CD4-positive, alpha-beta memory T cell (primary cell): ENCODE measurements at regions not wholly inside any gene's neighbourhood (a gene's known extent, or its start where the extent isn't known, plus 50 kb on each side); places are given as distances from the start of the nearest gene placed in this dataset.
A peak's percentile ranks its signal among the peaks of the same experiment; 100 is the strongest.

ENCODE experiments used
- CTCF ChIA-PET: fragments of 350-600 bp; sonication (Branson Sonifier 250); formaldehyde crosslinking; loops from one replicate; lab custom pipeline; 2021; ENCODE audit warnings: inconsistent platforms; ENCODE audit not compliant: partially characterized antibody; lab: Charles Lee
- POLR2A ChIA-PET: fragments of 350-600 bp; sonication (Branson Sonifier 250); formaldehyde crosslinking; loops from one replicate; lab custom pipeline; 2021; ENCODE audit not compliant: partially characterized antibody; lab: Charles Lee
- DNase-seq, 5 donors: peaks; one replicate each; pipeline versions ENCODE4 v3.0.0 to v3.0.0-alpha.2; 2020 to 2022; ENCODE audit warnings: mixed read lengths in 1 of 5
- H3K27ac ChIP-seq: one replicate; pipeline ENCODE4 v1.7.0; 2013; ENCODE audit warnings: low read depth, low read length
- H3K27me3 ChIP-seq: 2 replicates; pipeline ENCODE4 v1.7.0; 2013; ENCODE audit warnings: mild to moderate bottlenecking, low read length, moderate library complexity; ENCODE audit not compliant: insufficient read depth
- H3K36me3 ChIP-seq: 2 replicates; pipeline ENCODE4 v1.7.0; 2013; ENCODE audit warnings: mild to moderate bottlenecking, low read length, moderate library complexity; ENCODE audit not compliant: insufficient read depth
- H3K4me1 ChIP-seq: 2 replicates; pipeline ENCODE4 v1.7.0; 2013; ENCODE audit warnings: mild to moderate bottlenecking, low read length, moderate library complexity; ENCODE audit not compliant: insufficient read depth
- H3K4me3 ChIP-seq, 2 donors: one replicate each; pipeline ENCODE4 v1.7.0; 2013; ENCODE audit warnings: low read length in 2 of 2, mild to moderate bottlenecking in 1 of 2
- H3K9me3 ChIP-seq, 2 donors: one replicate each; pipeline ENCODE4 v1.7.0; 2013; ENCODE audit warnings: low read length in 2 of 2, control low read depth in 1 of 2; ENCODE audit not compliant: control insufficient read depth in 1 of 2
- H3K27ac Mint-ChIP-seq, 7 donors: one replicate each; pipeline ENCODE4 v1.8.0; 2020 to 2021; ENCODE audit warnings: mixed read lengths in 7 of 7, mild to moderate bottlenecking in 6 of 7, inconsistent platforms in 3 of 7, moderate library complexity in 3 of 7
- H3K27me3 Mint-ChIP-seq, 2 donors: one replicate each; pipeline ENCODE4 v1.8.0; 2020 to 2021; ENCODE audit warnings: mixed read lengths in 2 of 2
- H3K36me3 Mint-ChIP-seq, 2 donors: one replicate each; pipeline ENCODE4 v1.8.0; 2020 to 2021; ENCODE audit warnings: mixed read lengths in 2 of 2, inconsistent platforms in 1 of 2, mild to moderate bottlenecking in 1 of 2
- H3K4me1 Mint-ChIP-seq, 4 donors: one replicate each; pipeline ENCODE4 v1.8.0; 2020 to 2021; ENCODE audit warnings: mixed read lengths in 4 of 4, mild to moderate bottlenecking in 1 of 4
- H3K4me3 Mint-ChIP-seq, 8 donors: one replicate each; pipeline ENCODE4 v1.8.0; 2020 to 2021; ENCODE audit warnings: mixed read lengths in 8 of 8, mild to moderate bottlenecking in 7 of 8, moderate library complexity in 6 of 8, inconsistent platforms in 3 of 8
- H3K9me3 Mint-ChIP-seq, 8 donors: one replicate each; pipeline ENCODE4 v1.8.0; 2020 to 2021; ENCODE audit warnings: mixed read lengths in 8 of 8, mild to moderate bottlenecking in 5 of 8, inconsistent platforms in 3 of 8, moderate library complexity in 1 of 8
- intact Hi-C: fragments of 100-400 bp; cut with micrococcal nuclease; formaldehyde crosslinking; loops from one replicate; pipeline ENCODE4 v1.15.1; 2023

GRCh38 chr12:105457026-105457425, 126.5 kb downstream of the C12orf75 start:
- Mint-ChIP-seq H3K27ac (no peak overlapping the region), H3K36me3 (no peaks in the 10 kb centered on the region), H3K4me1 (no peaks in the 10 kb centered on the region), H3K9me3 (peaks cover 0 to 6% (median 0%) of the 10 kb centered on the region in 8 donors), H3K27me3 (peaks cover 8 to 12% of the 10 kb centered on the region in 2 donors), H3K4me3 (no peak overlapping the region)
- Histone ChIP-seq H3K36me3 (no peaks in the 10 kb centered on the region), H3K27ac (no peak overlapping the region), H3K4me1 (no peaks in the 10 kb centered on the region), H3K4me3 (no peak overlapping the region), H3K27me3 (no peaks in the 10 kb centered on the region), H3K9me3 (no peaks in the 10 kb centered on the region)
- intact Hi-C loops = no loop called here
- no peak for DNase-seq
- ChIA-PET CTCF (no interaction called here), POLR2A (no interaction called here)

GRCh38 chr12:105459760-105460330, 129.4 kb downstream of the C12orf75 start:
- no peaks in the 10 kb centered on the region for H3K4me1 ChIP-seq
- no peak overlapping the region for H3K4me3 Mint-ChIP-seq
- DNase-seq = no peak
- H3K36me3 ChIP-seq = no peaks in the 10 kb centered on the region
- intact Hi-C loops = no loop called here
- no peaks in the 10 kb centered on the region for H3K9me3 ChIP-seq
- no peaks in the 10 kb centered on the region for H3K27me3 ChIP-seq
- H3K27ac Mint-ChIP-seq = peak overlapping the region in 1 of 7 donors; percentile 50
- no peak overlapping the region for H3K4me3 ChIP-seq
- no peaks in the 10 kb centered on the region for H3K4me1 Mint-ChIP-seq
- no peaks in the 10 kb centered on the region for H3K36me3 Mint-ChIP-seq
- peaks cover 0 to 6% (median 0%) of the 10 kb centered on the region in 8 donors for H3K9me3 Mint-ChIP-seq
- ChIA-PET POLR2A (no interaction called here), CTCF (no interaction called here)
- H3K27me3 Mint-ChIP-seq = peaks cover 8 to 12% of the 10 kb centered on the region in 2 donors
- no peak overlapping the region for H3K27ac ChIP-seq

GRCh38 chr12:105461271-105461943, 130.9 kb downstream of the C12orf75 start:
- intact Hi-C loops = no loop called here
- Mint-ChIP-seq H3K4me3 (no peak overlapping the region), H3K4me1 (no peaks in the 10 kb centered on the region), H3K27ac (no peak overlapping the region), H3K27me3 (peaks cover 8 to 12% of the 10 kb centered on the region in 2 donors), H3K9me3 (peaks cover 0 to 6% (median 0%) of the 10 kb centered on the region in 8 donors), H3K36me3 (no peaks in the 10 kb centered on the region)
- H3K27me3 ChIP-seq = no peaks in the 10 kb centered on the region
- no peaks in the 10 kb centered on the region for H3K9me3 ChIP-seq
- H3K4me1 ChIP-seq = no peaks in the 10 kb centered on the region
- no peak overlapping the region for H3K27ac ChIP-seq
- CTCF ChIA-PET = no interaction called here
- POLR2A ChIA-PET = no interaction called here
- no peak for DNase-seq
- H3K36me3 ChIP-seq = no peaks in the 10 kb centered on the region
- no peak overlapping the region for H3K4me3 ChIP-seq

GRCh38 chr12:105461944-105462762, 131.7 kb downstream of the C12orf75 start:
- POLR2A ChIA-PET = no interaction called here
- no peak for DNase-seq
- H3K27ac ChIP-seq = no peak overlapping the region
- no peaks in the 10 kb centered on the region for H3K4me1 ChIP-seq
- no peaks in the 10 kb centered on the region for H3K36me3 Mint-ChIP-seq
- H3K4me3 ChIP-seq = no peak overlapping the region
- no peaks in the 10 kb centered on the region for H3K9me3 ChIP-seq
- no peaks in the 10 kb centered on the region for H3K36me3 ChIP-seq
- no peak overlapping the region for H3K4me3 Mint-ChIP-seq
- peak overlapping the region in 1 of 7 donors; percentile 13 for H3K27ac Mint-ChIP-seq
- peaks cover 0 to 6% (median 0%) of the 10 kb centered on the region in 8 donors for H3K9me3 Mint-ChIP-seq
- H3K4me1 Mint-ChIP-seq = no peaks in the 10 kb centered on the region
- CTCF ChIA-PET = no interaction called here
- H3K27me3 Mint-ChIP-seq = peaks cover 8 to 9% of the 10 kb centered on the region in 2 donors
- intact Hi-C loops = no loop called here
- no peaks in the 10 kb centered on the region for H3K27me3 ChIP-seq

GRCh38 chr12:105462831-105463230, 132.3 kb downstream of the C12orf75 start:
- intact Hi-C loops = no loop called here
- no peaks in the 10 kb centered on the region for H3K27me3 ChIP-seq
- no peaks in the 10 kb centered on the region for H3K9me3 ChIP-seq
- Mint-ChIP-seq H3K9me3 (peaks cover 0 to 7% (median 0%) of the 10 kb centered on the region in 8 donors), H3K4me3 (no peak overlapping the region), H3K27ac (no peak overlapping the region), H3K36me3 (no peaks in the 10 kb centered on the region), H3K27me3 (peaks cover 8 to 10% of the 10 kb centered on the region in 2 donors), H3K4me1 (no peaks in the 10 kb centered on the region)
- ChIA-PET CTCF (no interaction called here), POLR2A (no interaction called here)
- no peak overlapping the region for H3K27ac ChIP-seq
- no peak for DNase-seq
- no peak overlapping the region for H3K4me3 ChIP-seq
- no peaks in the 10 kb centered on the region for H3K36me3 ChIP-seq
- no peaks in the 10 kb centered on the region for H3K4me1 ChIP-seq

GRCh38 chr12:105464406-105464805, 133.9 kb downstream of the C12orf75 start:
- H3K36me3 Mint-ChIP-seq = no peaks in the 10 kb centered on the region
- Histone ChIP-seq H3K27me3 (no peaks in the 10 kb centered on the region), H3K4me1 (no peaks in the 10 kb centered on the region), H3K27ac (no peak overlapping the region), H3K9me3 (no peaks in the 10 kb centered on the region), H3K4me3 (no peak overlapping the region), H3K36me3 (no peaks in the 10 kb centered on the region)
- no peak overlapping the region for H3K27ac Mint-ChIP-seq
- H3K4me1 Mint-ChIP-seq = no peaks in the 10 kb centered on the region
- ChIA-PET CTCF (no interaction called here), POLR2A (no interaction called here)
- H3K4me3 Mint-ChIP-seq = no peak overlapping the region
- H3K9me3 Mint-ChIP-seq = peaks cover 0 to 1% (median 0%) of the 10 kb centered on the region in 8 donors
- H3K27me3 Mint-ChIP-seq = peaks cover 4 to 9% of the 10 kb centered on the region in 2 donors
- no peak for DNase-seq
- intact Hi-C loops = no loop called here

- Histone ChIP-seq H3K27ac (no peak overlapping the region), H3K27me3 (no peaks in the 10 kb centered on the region), H3K4me3 (no peak overlapping the region), H3K9me3 (no peaks in the 10 kb centered on the region), H3K4me1 (no peaks in the 10 kb centered on the region), H3K36me3 (no peaks in the 10 kb centered on the region)
- Mint-ChIP-seq H3K4me1 (no peaks in the 10 kb centered on the region), H3K9me3 (peaks cover 0 to 1% (median 0%) of the 10 kb centered on the region in 8 donors), H3K27me3 (peaks cover 2 to 5% of the 10 kb centered on the region in 2 donors), H3K4me3 (no peak overlapping the region), H3K36me3 (no peaks in the 10 kb centered on the region), H3K27ac (no peak overlapping the region)
- ChIA-PET CTCF (no interaction called here), POLR2A (no interaction called here)
- no peak for DNase-seq
- intact Hi-C loops = no loop called here
Observed at GRCh38 chr12:105466231-105466900, 135.9 kb downstream of the C12orf75 start.
